Transverse colon (tissue), 4 donors: ENCODE measurements at regions not wholly inside any gene's neighbourhood (a gene's known extent, or its start where the extent isn't known, plus 50 kb on each side); places are given as distances from the start of the nearest gene placed in this dataset.

ENCODE experiments used
- DNase-seq: peaks from one replicate; pipeline ENCODE4 v3.0.0-alpha.2; 2019
- H3K27ac ChIP-seq, 4 donors: fragments of 200-600 bp; sonication (generic); 2 replicates each; pipeline ENCODE4 v1.5.1; 2016 to 2018; ENCODE audit warnings: inconsistent platforms in 4 of 4
- H3K27me3 ChIP-seq: fragments of 200-600 bp; sonication (generic); 2 replicates; pipeline ENCODE4 v1.5.1; 2017; ENCODE audit warnings: inconsistent platforms
- H3K36me3 ChIP-seq, 4 donors: fragments of 200-600 bp; sonication (generic); 2 replicates each; pipeline ENCODE4 v1.5.1; 2017 to 2019; ENCODE audit warnings: inconsistent platforms in 4 of 4
- H3K4me1 ChIP-seq, 4 donors: fragments of 200-600 bp; sonication (generic); 2 replicates each; pipeline ENCODE4 v1.5.1; 2017 to 2020; ENCODE audit warnings: inconsistent platforms in 4 of 4
- H3K4me3 ChIP-seq, 4 donors: fragments of 200-600 bp; sonication (generic); 1 replicate in 1 of 4; 2 replicates in 3 of 4; pipeline versions ENCODE4 v1.5.1 to v1.6.1; 2017 to 2019; ENCODE audit warnings: inconsistent platforms in 4 of 4
- H3K9me3 ChIP-seq, 2 donors: fragments of 200-600 bp; sonication (generic); 2 replicates each; pipeline ENCODE4 v1.5.1; 2017 to 2019; ENCODE audit warnings: inconsistent platforms in 2 of 2
- EP300 ChIP-seq: sonication (generic); formaldehyde crosslinking; IDR thresholded peaks from one replicate; pipeline ENCODE4 v1.6.1; 2017; ENCODE audit warnings: antibody characterized with exemption, low read depth
- POLR2A ChIP-seq: fragments of 450-650 bp; IDR thresholded peaks from one replicate; pipeline ENCODE4 v1.6.1; 2016; ENCODE audit warnings: antibody characterized with exemption, mild to moderate bottlenecking, moderate library complexity
- POLR2AphosphoS5 ChIP-seq, 3 donors: sonication (generic); formaldehyde crosslinking; IDR thresholded peaks; one replicate each; pipeline ENCODE4 v1.6.1; 2016; ENCODE audit warnings: antibody characterized with exemption in 3 of 3
- WGBS, 2 donors: methylation state at CpG; one replicate each; pipeline ENCODE4 v1.1.5; 2018; ENCODE audit warnings: low coverage in 1 of 2; 5-methylcytosine and 5-hydroxymethylcytosine counted together
- in situ Hi-C, 4 donors: fragments of 200-750 bp; cut with MboI; loops; one replicate each; pipeline versions ENCODE4 v1.15.0 to v1.15.1; 2017; ENCODE audit warnings: low sequenced_read_pairs in 3 of 4, low pct_ligation_motif_present in 1 of 4, low pct_unique_long_range_greater_than_20kb in 1 of 4
- intact Hi-C: fragments of 100-400 bp; cut with DNase I; formaldehyde crosslinking; loops from one replicate; pipeline ENCODE4 v1.15.1; 2023; ENCODE audit warnings: low total_unique reads
- TF ChIP-seq, protein P1 (sequence below), 5 experiments: fragments of 200-600 bp in 3 of 5; fragments of 450-650 bp in 2 of 5; sonication (generic) in 3 of 5; IDR thresholded peaks; 1 replicate in 2 of 5; 2 replicates in 3 of 5; pipeline ENCODE4 v1.5.1; 2016 to 2017; ENCODE audit warnings: antibody characterized with exemption in 5 of 5, inconsistent platforms in 3 of 5, mild to moderate bottlenecking in 2 of 5, moderate library complexity in 1 of 5

DNA sequence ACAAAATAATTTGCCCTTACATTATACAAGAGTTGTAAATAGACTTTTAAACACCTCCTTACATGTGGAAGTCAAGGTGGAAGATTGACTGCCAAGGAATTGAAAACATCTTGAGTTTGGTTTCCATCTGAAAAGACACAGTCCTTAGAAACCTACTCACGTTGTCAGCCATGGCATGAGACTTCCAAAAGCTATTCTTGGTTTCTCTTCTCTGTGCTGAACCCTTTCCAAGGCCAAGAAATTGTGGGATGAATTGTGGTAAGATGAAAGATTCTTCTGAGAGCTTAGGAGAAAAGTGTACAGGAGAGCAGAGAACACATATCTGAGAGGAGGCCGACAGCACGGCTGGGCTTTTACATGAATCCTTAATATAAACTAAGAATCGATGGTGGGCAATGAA, 370.0 kb downstream of the FBXW7 start:
- Histone ChIP-seq H3K4me3 (no peak overlapping the region), H3K27ac (no peak overlapping the region), H3K36me3 (no peaks in the 10 kb centered on the region), H3K4me1 (no peaks in the 10 kb centered on the region), H3K9me3 (no peaks in the 10 kb centered on the region), H3K27me3 (no peaks in the 10 kb centered on the region)
- no peak for DNase-seq
- TF ChIP-seq POLR2AphosphoS5 (IDR thresholded peaks at IDR 0.05), result no peak
- TF ChIP-seq POLR2A, result no peak
- TF ChIP-seq, protein P1, sequence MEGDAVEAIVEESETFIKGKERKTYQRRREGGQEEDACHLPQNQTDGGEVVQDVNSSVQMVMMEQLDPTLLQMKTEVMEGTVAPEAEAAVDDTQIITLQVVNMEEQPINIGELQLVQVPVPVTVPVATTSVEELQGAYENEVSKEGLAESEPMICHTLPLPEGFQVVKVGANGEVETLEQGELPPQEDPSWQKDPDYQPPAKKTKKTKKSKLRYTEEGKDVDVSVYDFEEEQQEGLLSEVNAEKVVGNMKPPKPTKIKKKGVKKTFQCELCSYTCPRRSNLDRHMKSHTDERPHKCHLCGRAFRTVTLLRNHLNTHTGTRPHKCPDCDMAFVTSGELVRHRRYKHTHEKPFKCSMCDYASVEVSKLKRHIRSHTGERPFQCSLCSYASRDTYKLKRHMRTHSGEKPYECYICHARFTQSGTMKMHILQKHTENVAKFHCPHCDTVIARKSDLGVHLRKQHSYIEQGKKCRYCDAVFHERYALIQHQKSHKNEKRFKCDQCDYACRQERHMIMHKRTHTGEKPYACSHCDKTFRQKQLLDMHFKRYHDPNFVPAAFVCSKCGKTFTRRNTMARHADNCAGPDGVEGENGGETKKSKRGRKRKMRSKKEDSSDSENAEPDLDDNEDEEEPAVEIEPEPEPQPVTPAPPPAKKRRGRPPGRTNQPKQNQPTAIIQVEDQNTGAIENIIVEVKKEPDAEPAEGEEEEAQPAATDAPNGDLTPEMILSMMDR (IDR thresholded peaks at IDR 0.05), result no peak
- TF ChIP-seq EP300, result no peak
- in situ Hi-C loops, result no loop called here
- WGBS, 2 donors, result 33 to 79% methylated on average over 1 to 4 of the region's 4 CpGs
- intact Hi-C loops, result no loop called here

DNA sequence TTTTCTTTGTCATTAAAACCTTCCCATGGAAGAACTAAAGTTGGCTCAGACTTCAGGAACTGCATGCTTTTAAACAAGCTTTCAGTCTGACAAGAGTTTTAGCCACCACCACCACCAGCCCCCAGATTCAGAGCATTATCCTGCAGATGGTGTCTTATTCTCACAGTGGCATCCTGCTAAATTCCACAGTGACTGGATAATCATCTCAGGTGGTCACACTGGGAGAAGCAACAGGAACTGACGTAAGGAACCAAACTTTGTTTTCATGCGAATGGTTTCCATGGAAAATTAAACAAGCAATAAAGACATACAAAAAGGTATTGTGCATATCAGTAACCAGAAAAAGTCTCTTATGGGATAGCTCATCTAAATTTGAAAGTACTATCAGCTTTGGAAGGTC, 370.7 kb downstream of the FBXW7 start:
- H3K27ac ChIP-seq, result no peak overlapping the region
- no peaks in the 10 kb centered on the region for H3K36me3 ChIP-seq
- H3K4me3 ChIP-seq, result no peak overlapping the region
- H3K9me3 ChIP-seq, result no peaks in the 10 kb centered on the region
- intact Hi-C loops, result no loop called here
- WGBS, 2 donors, result 0 to 48% methylated on average over 1 to 2 of the region's 2 CpGs
- H3K27me3 ChIP-seq, result no peaks in the 10 kb centered on the region
- no peak for DNase-seq
- no peak for TF ChIP-seq EP300
- TF ChIP-seq, protein P1 (IDR thresholded peaks at IDR 0.05), result no peak
- TF ChIP-seq POLR2A, result no peak
- no peak for TF ChIP-seq POLR2AphosphoS5 (IDR thresholded peaks at IDR 0.05)
- in situ Hi-C loops, result no loop called here
- no peaks in the 10 kb centered on the region for H3K4me1 ChIP-seq

DNA sequence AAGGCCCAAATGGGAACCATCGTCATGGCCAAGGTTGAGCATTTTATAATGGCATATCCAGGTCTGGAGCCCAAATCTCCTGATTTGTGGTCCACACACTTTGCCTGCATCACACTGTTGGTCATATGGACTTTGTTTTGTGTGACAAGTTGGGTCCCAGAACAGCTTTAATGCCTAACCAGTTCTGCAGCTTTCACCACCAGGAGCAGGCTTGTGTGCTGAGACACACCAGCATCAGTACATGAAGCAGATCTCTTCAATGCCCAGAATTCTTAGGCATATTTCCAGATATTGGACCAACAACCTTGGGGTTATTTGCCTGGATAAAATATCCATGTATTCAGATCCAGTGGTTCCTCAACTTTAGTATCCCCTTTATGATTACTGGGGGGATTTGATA, 371.3 kb downstream of the FBXW7 start:
- H3K9me3 ChIP-seq, result no peaks in the 10 kb centered on the region
- no peaks in the 10 kb centered on the region for H3K4me1 ChIP-seq
- WGBS, 2 donors, result 90 to 100% methylated on average over 1 of the region's 1 CpG
- H3K36me3 ChIP-seq, result no peaks in the 10 kb centered on the region
- no peak for DNase-seq
- intact Hi-C loops (no loop called here), in situ Hi-C loops (no loop called here)
- H3K4me3 ChIP-seq, result no peak overlapping the region
- TF ChIP-seq POLR2A, result no peak
- TF ChIP-seq POLR2AphosphoS5 (IDR thresholded peaks at IDR 0.05), result no peak
- no peak for TF ChIP-seq EP300
- TF ChIP-seq, protein P1 (IDR thresholded peaks at IDR 0.05), result no peak
- H3K27me3 ChIP-seq, result no peaks in the 10 kb centered on the region
- no peak overlapping the region for H3K27ac ChIP-seq

DNA sequence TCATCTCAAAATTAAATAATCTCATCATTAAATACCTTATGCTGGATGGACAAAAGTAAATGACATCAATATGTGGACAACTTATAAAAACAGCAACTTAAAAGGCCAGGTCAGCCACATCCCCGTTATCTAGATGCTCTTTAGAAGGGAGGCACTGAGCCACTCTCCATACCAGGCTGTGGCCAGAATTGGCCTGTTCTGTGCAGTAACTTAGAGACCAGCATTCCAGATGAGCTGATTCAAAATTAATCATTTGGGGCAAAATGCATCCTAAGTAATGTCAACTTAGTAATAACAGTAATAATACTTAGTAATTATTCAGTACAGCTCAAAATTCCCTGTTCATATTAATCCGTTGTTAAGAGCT, 373.6 kb downstream of the FBXW7 start:
- H3K4me3 ChIP-seq, result no peak overlapping the region

More for the DNA sequence above, 373.6 kb downstream of the FBXW7 start:
- H3K27ac ChIP-seq, result no peak overlapping the region
- H3K4me1 ChIP-seq, result no peaks in the 10 kb centered on the region
- no peaks in the 10 kb centered on the region for H3K9me3 ChIP-seq
- WGBS, 2 donors, result 67% methylated on average over 2 of the region's 2 CpGs; no CpG with 5 or more reads in 1 of the 2 donors
- intact Hi-C loops, result no loop called here
- no peak for TF ChIP-seq POLR2AphosphoS5 (IDR thresholded peaks at IDR 0.05)
- no peak for TF ChIP-seq EP300
- TF ChIP-seq POLR2A, result no peak
- TF ChIP-seq, protein P1 (IDR thresholded peaks at IDR 0.05), result no peak
- no peak for DNase-seq
- no peaks in the 10 kb centered on the region for H3K36me3 ChIP-seq
- no peaks in the 10 kb centered on the region for H3K27me3 ChIP-seq
- in situ Hi-C loops, result no loop called here
